Astrocyte (in vitro differentiated cells and primary cell): ENCODE measurements at regions not wholly inside any gene's neighbourhood (a gene's known extent, or its start where the extent isn't known, plus 50 kb on each side); places are given as distances from the start of the nearest gene placed in this dataset.

Experiments
- DNase-seq: peaks from one replicate; pipeline ENCODE4 v3.0.0-alpha.2; 2010; ENCODE audit warnings: low read depth
- FAIRE-seq: peaks from 2 replicates; lab custom pipeline; 2011; peaks lifted over from hg19 to GRCh38; lab: Jason Lieb, UNC
- H2AFZ ChIP-seq: 2 replicates; pipeline ENCODE4 v1.6.0; 2012; ENCODE audit warnings: low read depth, low read length, inconsistent platforms
- H3K27ac ChIP-seq: 2 replicates; pipeline ENCODE4 v1.5.1; 2011; ENCODE audit warnings: low read depth, low read length, inconsistent platforms
- H3K27me3 ChIP-seq: 2 replicates; pipeline ENCODE4 v1.6.0; 2011; ENCODE audit warnings: low read length, inconsistent platforms; ENCODE audit not compliant: insufficient read depth
- H3K36me3 ChIP-seq: 2 replicates; pipeline ENCODE4 v1.5.1; 2011; ENCODE audit warnings: low read length, inconsistent platforms; ENCODE audit not compliant: insufficient read depth
- H3K4me1 ChIP-seq: 2 replicates; pipeline ENCODE4 v1.5.1; 2011; ENCODE audit warnings: low read length, inconsistent platforms; ENCODE audit not compliant: insufficient read depth
- H3K4me2 ChIP-seq: 2 replicates; pipeline ENCODE4 v1.6.0; 2012; ENCODE audit warnings: low read length, inconsistent platforms
- H3K4me3 ChIP-seq: 2 replicates; pipeline ENCODE4 v1.5.1; 2011; ENCODE audit warnings: low read depth, mild to moderate bottlenecking, low read length, inconsistent platforms; ENCODE audit not compliant: insufficient read depth
- H3K79me2 ChIP-seq: 2 replicates; pipeline ENCODE4 v1.6.0; 2012; ENCODE audit warnings: mild to moderate bottlenecking, low read length, inconsistent platforms; ENCODE audit not compliant: insufficient read depth
- H3K9ac ChIP-seq: 2 replicates; pipeline ENCODE4 v1.6.0; 2012; ENCODE audit warnings: mild to moderate bottlenecking, low read length, inconsistent platforms
- H3K9me3 ChIP-seq: 2 replicates; pipeline ENCODE4 v1.5.1; 2012; ENCODE audit warnings: low read depth, mild to moderate bottlenecking, low read length, inconsistent platforms; ENCODE audit not compliant: insufficient read depth
- H4K20me1 ChIP-seq: 2 replicates; pipeline ENCODE4 v1.6.0; 2012; ENCODE audit warnings: low read length, inconsistent platforms; ENCODE audit not compliant: insufficient read depth
- H3K27ac Mint-ChIP-seq: one replicate; pipeline ENCODE4 v1.8.0; 2021; ENCODE audit warnings: mild to moderate bottlenecking, mixed read lengths; ENCODE audit not compliant: unreplicated experiment
- H3K27me3 Mint-ChIP-seq: one replicate; pipeline ENCODE4 v1.8.0; 2021; ENCODE audit warnings: low read depth, mixed read lengths; ENCODE audit not compliant: unreplicated experiment
- H3K36me3 Mint-ChIP-seq: one replicate; pipeline ENCODE4 v1.8.0; 2021; ENCODE audit warnings: low read depth, mixed read lengths; ENCODE audit not compliant: unreplicated experiment
- H3K4me1 Mint-ChIP-seq: one replicate; pipeline ENCODE4 v1.8.0; 2021; ENCODE audit warnings: low read depth, mixed read lengths; ENCODE audit not compliant: unreplicated experiment
- H3K4me3 Mint-ChIP-seq: one replicate; pipeline ENCODE4 v1.8.0; 2021; ENCODE audit warnings: mild to moderate bottlenecking, moderate library complexity, mixed read lengths; ENCODE audit not compliant: unreplicated experiment
- H3K9me3 Mint-ChIP-seq: one replicate; pipeline ENCODE4 v1.8.0; 2021; ENCODE audit warnings: mild to moderate bottlenecking, mixed read lengths; ENCODE audit not compliant: unreplicated experiment
- CTCF ChIP-seq: IDR thresholded peaks from 2 replicates; pipeline ENCODE4 v1.5.1; 2011; ENCODE audit warnings: low read depth, mild to moderate bottlenecking, inconsistent platforms, low read length, moderate library complexity; ENCODE audit not compliant: insufficient read depth
- EZH2 ChIP-seq: IDR thresholded peaks from 2 replicates; pipeline ENCODE4 v1.6.1; 2012; ENCODE audit warnings: mild to moderate bottlenecking, low read length, inconsistent platforms; ENCODE audit not compliant: insufficient read depth

- H3K4me2 ChIP-seq, result no peak overlapping the region
- no peak overlapping the region for H3K27ac ChIP-seq
- DNase-seq, result peak; percentile 74
- no peak for FAIRE-seq
- Mint-ChIP-seq H3K27ac (no peak overlapping the region), H3K9me3 (peaks cover 2% of the 10 kb centered on the region), H3K4me3 (no peak overlapping the region), H3K4me1 (peaks cover 1% of the 10 kb centered on the region), H3K36me3 (peaks cover 4% of the 10 kb centered on the region), H3K27me3 (peaks cover 13% of the 10 kb centered on the region)
- no peak overlapping the region for H2AFZ ChIP-seq
- H3K9me3 ChIP-seq, result no peaks in the 10 kb centered on the region
- TF ChIP-seq CTCF (no peak), EZH2 (no peak)
- peaks cover 7% of the 10 kb centered on the region for H3K4me1 ChIP-seq
- H3K36me3 ChIP-seq, result no peaks in the 10 kb centered on the region
- no peaks in the 10 kb centered on the region for H3K27me3 ChIP-seq
- no peak overlapping the region for H3K9ac ChIP-seq
- H3K79me2 ChIP-seq, result no peaks in the 10 kb centered on the region
- no peaks in the 10 kb centered on the region for H4K20me1 ChIP-seq
- no peak overlapping the region for H3K4me3 ChIP-seq
Observed at GRCh38 chr3:124504332-124505059, 225.8 kb upstream of the UMPS start.

- Histone ChIP-seq H2AFZ (no peak overlapping the region), H3K9me3 (no peaks in the 10 kb centered on the region), H3K27me3 (no peaks in the 10 kb centered on the region), H3K27ac (peak overlapping the region; percentile 35), H3K4me1 (peaks cover 6% of the 10 kb centered on the region), H3K9ac (peak overlapping the region; percentile 24), H3K79me2 (no peaks in the 10 kb centered on the region), H3K36me3 (no peaks in the 10 kb centered on the region), H3K4me2 (peak overlapping the region; percentile 42), H3K4me3 (no peak overlapping the region), H4K20me1 (no peaks in the 10 kb centered on the region)
- H3K4me1 Mint-ChIP-seq, result peaks cover 12% of the 10 kb centered on the region
- TF ChIP-seq CTCF (no peak), EZH2 (no peak)
- H3K4me3 Mint-ChIP-seq, result peak overlapping the region; percentile 17
- peaks cover 2% of the 10 kb centered on the region for H3K9me3 Mint-ChIP-seq
- peaks cover 2% of the 10 kb centered on the region for H3K36me3 Mint-ChIP-seq
- no peak for DNase-seq
- H3K27me3 Mint-ChIP-seq, result peaks cover 5% of the 10 kb centered on the region
- no peak overlapping the region for H3K27ac Mint-ChIP-seq
- FAIRE-seq, result peak; percentile 66
Observed at GRCh38 chr3:124509884-124510283, 220.4 kb upstream of the UMPS start.

- TF ChIP-seq EZH2, result no peak
- no peak for TF ChIP-seq CTCF
- Histone ChIP-seq H3K9ac (peak overlapping the region; percentile 24), H3K27ac (peak overlapping the region; percentile 35)
Observed at GRCh38 chr3:124510290-124510689, 220.0 kb upstream of the UMPS start.

More at GRCh38 chr3:124510290-124510689, 220.0 kb upstream of the UMPS start:
- no peaks in the 10 kb centered on the region for H3K27me3 ChIP-seq
- H3K4me1 ChIP-seq, result peaks cover 6% of the 10 kb centered on the region
- no peaks in the 10 kb centered on the region for H3K36me3 ChIP-seq
- peaks cover 2% of the 10 kb centered on the region for H3K9me3 Mint-ChIP-seq
- H2AFZ ChIP-seq, result no peak overlapping the region
- H3K4me3 ChIP-seq, result no peak overlapping the region
- peak overlapping the region; percentile 17 for H3K4me3 Mint-ChIP-seq
- peak overlapping the region; percentile 42 for H3K4me2 ChIP-seq
- FAIRE-seq (peak; percentile 65), DNase-seq (peak; percentile 77)
- peaks cover 2% of the 10 kb centered on the region for H3K36me3 Mint-ChIP-seq
- no peaks in the 10 kb centered on the region for H4K20me1 ChIP-seq
- peaks cover 12% of the 10 kb centered on the region for H3K4me1 Mint-ChIP-seq
- H3K9me3 ChIP-seq, result no peaks in the 10 kb centered on the region
- H3K79me2 ChIP-seq, result no peaks in the 10 kb centered on the region
- H3K27me3 Mint-ChIP-seq, result peaks cover 3% of the 10 kb centered on the region
- H3K27ac Mint-ChIP-seq, result no peak overlapping the region
